ENCODE measurements at regions not wholly inside any gene's neighbourhood (a gene's known extent, or its start where the extent isn't known, plus 50 kb on each side); places are given as distances from the start of the nearest gene placed in this dataset.

DNA sequence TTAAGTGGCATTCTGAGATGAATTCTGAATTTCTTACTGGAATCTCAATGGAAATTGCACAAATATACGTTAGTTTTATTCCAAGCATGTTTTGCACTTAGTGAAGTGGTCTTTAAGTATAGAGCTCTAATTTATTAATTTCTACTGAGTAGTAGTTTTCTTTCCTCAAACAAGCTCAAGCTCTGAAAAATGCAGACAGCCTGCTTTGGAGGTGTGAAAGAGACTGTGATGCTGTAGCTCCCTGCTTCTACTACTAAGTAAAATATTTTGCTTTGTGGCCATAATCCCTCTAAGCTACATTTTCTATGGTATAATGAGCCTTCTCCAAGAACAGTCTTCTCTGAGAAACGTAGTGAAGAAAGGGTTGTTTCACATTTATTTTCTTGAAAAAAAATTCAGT is 243.5 kb upstream of the HS3ST5 start:
- no peaks in the 10 kb centered on the region for H3K27me3 Mint-ChIP-seq
- DNase-seq (no peak), ATAC-seq (no peak)
- no peak overlapping the region for H3K4me3 Mint-ChIP-seq
- H3K36me3 Mint-ChIP-seq (ENCODE audit: low read depth): no peaks in the 10 kb centered on the region
- no peaks in the 10 kb centered on the region for H3K4me1 Mint-ChIP-seq
- H3K27ac Mint-ChIP-seq: no peak overlapping the region
- H3K9me3 Mint-ChIP-seq: peaks cover 7% of the 10 kb centered on the region

DNA sequence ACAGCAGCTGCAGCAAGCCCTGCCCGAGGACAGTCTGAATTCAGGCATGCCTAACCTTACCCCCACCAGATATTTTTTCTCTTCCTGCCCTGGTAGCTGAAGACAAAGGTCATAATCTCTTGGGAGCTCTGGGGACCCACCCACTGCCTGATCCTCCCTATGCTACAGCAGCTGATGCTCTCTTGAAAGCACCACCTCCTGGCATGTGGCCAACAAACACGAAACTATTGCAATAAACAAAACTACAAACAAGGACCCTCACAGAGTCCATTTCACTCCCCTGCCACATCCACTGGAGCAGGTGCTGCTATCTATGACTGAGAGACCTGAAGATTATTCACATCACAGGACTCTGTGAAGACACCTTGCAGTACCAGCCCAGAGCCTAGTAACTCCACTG is 238.5 kb upstream of the HS3ST5 start:
- Mint-ChIP-seq H3K27me3 (no peaks in the 10 kb centered on the region), H3K4me3 (no peak overlapping the region), H3K4me1 (no peaks in the 10 kb centered on the region), H3K27ac (no peak overlapping the region), H3K9me3 (peaks cover 13% of the 10 kb centered on the region), H3K36me3 (ENCODE audit: low read depth) (no peaks in the 10 kb centered on the region)
- no peak for DNase-seq
- ATAC-seq: no peak

DNA sequence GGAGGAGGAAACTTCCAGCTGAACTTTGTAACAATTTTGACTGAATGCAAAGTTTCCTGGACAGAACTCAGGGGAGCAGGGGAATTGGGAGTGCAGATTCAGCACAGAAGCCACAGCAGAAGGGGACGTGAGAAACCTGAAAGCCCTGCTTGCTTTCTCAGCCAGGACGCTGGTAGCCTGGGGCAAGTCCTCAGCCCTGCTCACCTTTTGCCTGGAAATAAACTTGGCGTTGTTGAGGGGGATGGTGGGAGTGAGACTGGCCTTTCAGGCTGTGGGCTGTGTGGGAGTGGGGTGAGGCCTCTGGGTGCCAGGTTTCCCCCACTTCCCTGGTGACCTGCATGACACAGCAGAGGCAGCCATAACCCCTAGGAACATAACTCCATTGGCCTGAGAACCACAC is 238.1 kb upstream of the HS3ST5 start:
- no peaks in the 10 kb centered on the region for H3K4me1 Mint-ChIP-seq
- no peaks in the 10 kb centered on the region for H3K36me3 Mint-ChIP-seq (ENCODE audit: low read depth)
- no peaks in the 10 kb centered on the region for H3K27me3 Mint-ChIP-seq
- H3K9me3 Mint-ChIP-seq: peaks cover 13% of the 10 kb centered on the region
- no peak overlapping the region for H3K27ac Mint-ChIP-seq
- H3K4me3 Mint-ChIP-seq: no peak overlapping the region
- DNase-seq (no peak), ATAC-seq (no peak)

DNA sequence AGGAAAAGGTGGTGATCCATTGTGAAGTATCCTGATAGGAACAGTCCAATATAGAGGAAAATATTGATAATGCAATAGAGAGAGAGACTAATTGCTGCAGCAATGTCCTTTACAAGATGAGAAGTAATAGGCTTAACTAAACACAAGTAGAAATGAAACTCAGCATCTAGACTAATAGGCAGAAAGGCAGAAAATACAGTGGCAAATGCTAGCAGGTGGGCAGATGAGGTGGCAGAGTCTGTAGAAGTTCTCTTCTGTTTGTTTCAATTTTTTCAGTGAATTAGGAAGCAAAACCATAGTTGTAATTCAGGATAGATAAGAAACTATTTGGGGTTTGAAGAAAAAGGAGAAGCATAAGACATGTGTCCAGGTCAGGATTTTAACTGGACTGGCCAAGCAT is 236.7 kb upstream of the HS3ST5 start:
- ATAC-seq (no peak), DNase-seq (no peak)
- peaks cover 13% of the 10 kb centered on the region for H3K9me3 Mint-ChIP-seq
- no peak overlapping the region for H3K4me3 Mint-ChIP-seq
- H3K4me1 Mint-ChIP-seq: no peaks in the 10 kb centered on the region
- H3K27me3 Mint-ChIP-seq: no peaks in the 10 kb centered on the region
- H3K36me3 Mint-ChIP-seq (ENCODE audit: low read depth): no peaks in the 10 kb centered on the region
- H3K27ac Mint-ChIP-seq: no peak overlapping the region

DNA sequence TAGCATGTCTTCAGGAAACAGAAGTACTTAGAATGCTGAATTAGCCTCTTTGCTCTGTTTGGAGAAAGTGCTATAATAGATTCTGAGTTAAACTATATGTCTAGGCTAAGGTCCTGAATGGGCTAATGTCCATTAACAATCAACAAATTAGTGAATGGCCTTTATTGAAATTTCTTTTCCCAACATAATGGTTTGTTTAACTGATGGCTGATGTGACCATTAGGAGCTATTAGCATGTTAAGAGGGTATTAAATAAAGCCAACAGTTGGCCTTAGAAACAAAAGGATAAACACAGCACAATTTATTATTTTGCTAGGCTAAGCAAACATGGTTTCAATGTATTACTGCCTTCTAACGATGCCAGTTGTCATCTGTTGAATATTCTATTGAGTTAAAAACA is 234.3 kb upstream of the HS3ST5 start:
- H3K9me3 Mint-ChIP-seq: peaks cover 16% of the 10 kb centered on the region
- no peak overlapping the region for H3K4me3 Mint-ChIP-seq
- H3K27me3 Mint-ChIP-seq: no peaks in the 10 kb centered on the region
- ATAC-seq: no peak
- no peaks in the 10 kb centered on the region for H3K36me3 Mint-ChIP-seq (ENCODE audit: low read depth)
- H3K27ac Mint-ChIP-seq: no peak overlapping the region
- H3K4me1 Mint-ChIP-seq: no peaks in the 10 kb centered on the region
- no peak for DNase-seq

DNA sequence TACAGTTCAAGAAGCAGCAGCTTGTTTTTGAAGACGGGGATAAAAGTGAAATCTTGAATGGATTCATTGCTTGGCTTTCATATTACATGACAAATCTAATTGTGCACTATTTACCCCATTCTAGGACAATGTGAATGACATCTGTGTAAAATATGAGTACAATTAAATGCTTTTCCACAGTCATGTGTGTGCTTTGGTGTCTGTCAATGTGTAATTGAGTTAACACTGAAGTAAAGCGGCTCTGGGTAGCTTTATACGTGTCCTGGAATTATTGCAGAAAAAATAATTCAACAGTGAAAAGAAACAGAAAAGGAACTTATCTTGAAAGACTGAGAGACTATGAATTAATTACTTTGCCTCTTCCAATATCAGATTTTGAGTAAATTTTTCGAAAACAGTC is 233.5 kb upstream of the HS3ST5 start:
- Mint-ChIP-seq H3K9me3 (peaks cover 9% of the 10 kb centered on the region), H3K4me3 (no peak overlapping the region), H3K27me3 (no peaks in the 10 kb centered on the region), H3K36me3 (ENCODE audit: low read depth) (no peaks in the 10 kb centered on the region), H3K27ac (no peak overlapping the region), H3K4me1 (no peaks in the 10 kb centered on the region)
- ATAC-seq (no peak), DNase-seq (no peak)

DNA sequence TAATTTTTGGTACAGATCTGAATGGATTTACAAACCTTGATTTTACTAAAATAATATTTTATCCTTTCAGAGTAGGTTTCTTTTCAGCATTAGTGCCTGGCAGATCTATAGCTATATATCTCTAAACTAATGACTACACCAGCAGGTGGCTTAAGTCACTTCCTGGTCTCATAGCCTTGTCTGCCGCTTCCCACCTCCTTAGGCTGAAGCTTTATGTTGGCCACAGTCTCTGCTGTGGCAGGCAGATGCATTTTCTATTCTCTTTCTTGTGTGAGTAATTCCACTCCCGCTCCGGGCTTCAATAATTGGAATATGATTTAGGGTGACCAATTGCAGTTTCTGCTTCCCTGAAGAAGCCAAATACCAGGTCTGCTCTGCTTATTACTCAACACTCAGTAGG is 226.8 kb upstream of the HS3ST5 start:
- ATAC-seq: no peak
- Mint-ChIP-seq H3K27ac (no peak overlapping the region), H3K4me1 (no peaks in the 10 kb centered on the region), H3K36me3 (ENCODE audit: low read depth) (no peaks in the 10 kb centered on the region), H3K9me3 (peaks cover 15% of the 10 kb centered on the region), H3K27me3 (no peaks in the 10 kb centered on the region), H3K4me3 (no peak overlapping the region)
- DNase-seq: no peak

DNA sequence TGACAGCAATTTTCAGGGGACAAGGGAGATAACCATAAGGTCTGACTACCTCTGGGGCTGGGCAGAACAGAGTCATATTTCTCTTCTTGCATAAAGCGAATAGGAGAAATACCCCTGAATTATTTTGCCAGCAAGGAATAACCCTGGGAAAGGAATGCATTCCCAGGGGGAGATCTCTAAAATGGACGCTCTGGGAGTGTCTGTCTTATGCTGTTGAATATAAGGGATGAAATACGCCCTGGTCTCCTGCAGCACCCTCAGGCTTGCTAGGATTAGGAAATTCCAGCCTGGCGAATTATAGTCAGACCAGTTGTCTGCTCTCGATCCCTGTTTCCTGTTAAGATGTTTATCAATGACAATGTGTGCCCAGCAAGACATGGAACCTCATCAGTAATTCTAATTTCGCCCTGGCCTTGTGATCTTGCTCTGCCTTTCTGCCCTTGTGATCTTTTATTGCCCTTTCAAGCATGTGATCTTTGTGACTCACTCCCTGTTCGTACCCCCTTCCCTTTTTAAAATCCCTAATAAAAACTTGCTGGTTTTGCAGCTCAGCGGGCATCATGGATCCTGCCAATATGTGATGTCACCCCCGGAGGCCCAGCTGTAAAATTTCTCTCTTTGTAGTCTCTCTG is 221.6 kb upstream of the HS3ST5 start:
- DNase-seq (no peak), ATAC-seq (no peak)
- no peaks in the 10 kb centered on the region for H3K4me1 Mint-ChIP-seq
- peaks cover 16% of the 10 kb centered on the region for H3K9me3 Mint-ChIP-seq
- H3K27me3 Mint-ChIP-seq: no peaks in the 10 kb centered on the region
- H3K4me3 Mint-ChIP-seq: no peak overlapping the region
- H3K27ac Mint-ChIP-seq: no peak overlapping the region
- H3K36me3 Mint-ChIP-seq (ENCODE audit: low read depth): no peaks in the 10 kb centered on the region

DNA sequence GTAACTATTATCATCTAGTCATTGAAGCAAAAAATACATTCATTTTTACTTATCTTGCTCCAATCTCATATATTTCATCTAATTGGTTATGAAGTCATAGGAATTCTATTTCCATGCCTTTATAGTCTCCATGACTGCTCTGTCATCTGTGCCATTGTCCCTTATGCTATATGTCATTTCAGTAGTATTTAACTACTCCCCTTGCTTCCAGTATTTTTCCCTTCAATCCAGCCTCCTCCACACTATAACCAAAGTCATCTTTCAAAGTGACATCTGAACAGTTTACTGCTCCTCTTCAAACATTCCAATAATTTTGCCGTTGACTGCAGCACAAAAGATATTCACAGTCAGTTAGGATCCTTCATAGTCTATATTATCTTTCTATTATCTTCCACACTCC is 216.6 kb upstream of the HS3ST5 start:
- DNase-seq (no peak), ATAC-seq (no peak)
- no peaks in the 10 kb centered on the region for H3K27me3 Mint-ChIP-seq
- H3K9me3 Mint-ChIP-seq: peaks cover 1% of the 10 kb centered on the region
- H3K27ac Mint-ChIP-seq: no peak overlapping the region
- no peaks in the 10 kb centered on the region for H3K4me1 Mint-ChIP-seq
- H3K36me3 Mint-ChIP-seq (ENCODE audit: low read depth): no peaks in the 10 kb centered on the region
- H3K4me3 Mint-ChIP-seq: no peak overlapping the region

DNA sequence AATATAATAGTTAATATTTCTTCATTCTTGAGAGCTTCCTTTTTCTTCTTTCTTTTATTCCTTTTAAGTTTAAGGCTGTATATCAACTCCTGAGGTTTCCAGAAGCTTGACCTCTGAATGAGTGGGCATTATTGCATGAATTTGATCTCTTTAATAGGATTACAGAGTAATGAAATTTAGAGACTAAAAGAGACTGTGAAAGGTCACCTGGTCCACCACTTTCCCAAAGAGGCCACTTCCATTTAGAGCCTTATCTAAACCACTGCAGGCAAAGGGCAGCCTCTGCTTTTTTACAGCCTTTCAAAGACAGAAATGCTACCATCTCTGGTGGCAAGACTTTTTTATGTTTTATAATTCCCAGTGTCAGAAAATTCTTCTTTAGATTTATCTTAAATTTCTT is 215.3 kb upstream of the HS3ST5 start:
- no peak for ATAC-seq
- H3K27ac Mint-ChIP-seq: no peak overlapping the region
- DNase-seq: no peak
- no peaks in the 10 kb centered on the region for H3K36me3 Mint-ChIP-seq (ENCODE audit: low read depth)
- no peaks in the 10 kb centered on the region for H3K27me3 Mint-ChIP-seq
- H3K4me3 Mint-ChIP-seq: no peak overlapping the region
- H3K4me1 Mint-ChIP-seq: no peaks in the 10 kb centered on the region
- H3K9me3 Mint-ChIP-seq: peaks cover 3% of the 10 kb centered on the region

DNA sequence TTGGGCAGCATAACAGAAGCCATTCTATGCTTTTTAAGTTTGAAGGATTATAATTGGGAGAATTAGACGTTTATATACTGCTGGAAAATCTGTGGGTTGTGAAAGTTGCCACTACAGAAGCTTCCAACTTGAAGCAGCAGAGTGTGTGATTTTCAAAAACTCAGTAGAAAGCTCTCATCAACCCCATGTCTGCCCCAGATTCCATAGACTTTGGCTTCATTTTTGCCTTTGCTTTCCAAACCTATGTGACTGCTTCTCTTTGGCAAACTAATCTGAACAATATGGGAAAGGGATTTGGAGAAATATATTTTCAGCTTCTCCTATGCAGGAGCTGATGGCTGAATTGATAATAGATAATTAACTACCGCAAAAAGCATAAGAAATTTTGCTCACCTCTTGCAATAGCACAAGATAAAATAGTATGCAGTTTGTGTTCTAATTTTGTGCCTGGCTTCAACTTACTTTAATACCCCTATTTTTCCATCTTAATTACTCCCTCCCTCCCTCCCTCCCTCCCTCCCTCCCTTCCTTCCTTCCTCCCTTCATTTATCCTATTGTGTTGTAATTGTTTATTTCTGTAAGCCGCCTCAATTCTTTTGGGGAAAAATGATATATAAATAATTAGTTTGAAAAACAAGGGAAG is 214.1 kb upstream of the HS3ST5 start:
- Mint-ChIP-seq H3K9me3 (peaks cover 9% of the 10 kb centered on the region), H3K36me3 (ENCODE audit: low read depth) (no peaks in the 10 kb centered on the region), H3K27me3 (no peaks in the 10 kb centered on the region), H3K4me1 (no peaks in the 10 kb centered on the region), H3K4me3 (no peak overlapping the region), H3K27ac (no peak overlapping the region)
- DNase-seq (no peak), ATAC-seq (no peak)

DNA sequence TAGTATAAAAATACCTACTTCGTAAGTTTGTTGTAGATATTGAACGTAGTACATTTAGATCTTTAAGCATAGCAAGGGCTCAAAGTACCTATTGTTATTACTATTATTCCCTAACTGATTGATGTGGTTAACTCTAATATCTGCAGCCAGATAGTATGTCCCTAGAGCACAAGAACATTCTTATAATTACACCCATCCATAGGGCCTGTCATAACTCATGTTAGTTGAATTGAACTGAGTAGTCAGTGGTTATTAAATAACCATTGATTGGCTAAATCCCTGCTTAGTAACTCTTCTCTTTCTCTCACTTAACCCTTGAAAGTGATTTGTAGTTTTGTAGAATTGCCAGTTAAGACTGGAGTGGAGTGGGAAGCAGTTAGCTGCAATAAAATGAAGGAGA is 207.5 kb upstream of the HS3ST5 start:
- H3K4me1 Mint-ChIP-seq: no peaks in the 10 kb centered on the region
- H3K27me3 Mint-ChIP-seq: no peaks in the 10 kb centered on the region
- no peaks in the 10 kb centered on the region for H3K36me3 Mint-ChIP-seq (ENCODE audit: low read depth)
- no peak for DNase-seq
- H3K27ac Mint-ChIP-seq: no peak overlapping the region
- H3K9me3 Mint-ChIP-seq: peaks cover 13% of the 10 kb centered on the region
- no peak for ATAC-seq
- no peak overlapping the region for H3K4me3 Mint-ChIP-seq

DNA sequence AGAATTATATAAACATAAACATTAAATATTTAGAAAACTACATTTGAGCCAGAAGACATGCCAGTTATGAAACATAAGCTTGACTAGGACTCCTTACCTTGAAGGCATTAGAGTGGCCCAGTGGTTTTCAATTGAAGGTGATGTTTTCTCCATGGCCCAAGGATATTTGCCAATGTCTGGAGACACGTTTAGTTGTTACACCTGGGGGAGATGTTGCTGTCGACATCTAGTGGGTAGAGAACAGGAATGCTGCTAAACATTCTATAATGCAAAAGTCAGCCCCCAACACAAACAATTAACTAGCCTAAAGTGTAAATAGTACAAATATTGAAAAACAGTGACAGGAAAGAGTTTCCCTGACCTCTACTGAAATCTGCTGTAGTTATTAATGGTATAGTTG is 200.9 kb upstream of the HS3ST5 start:
- ATAC-seq: no peak
- Mint-ChIP-seq H3K27ac (no peak overlapping the region), H3K9me3 (peaks cover 8% of the 10 kb centered on the region), H3K4me3 (no peak overlapping the region), H3K36me3 (ENCODE audit: low read depth) (no peaks in the 10 kb centered on the region), H3K4me1 (no peaks in the 10 kb centered on the region), H3K27me3 (no peaks in the 10 kb centered on the region)
- DNase-seq: no peak

DNA sequence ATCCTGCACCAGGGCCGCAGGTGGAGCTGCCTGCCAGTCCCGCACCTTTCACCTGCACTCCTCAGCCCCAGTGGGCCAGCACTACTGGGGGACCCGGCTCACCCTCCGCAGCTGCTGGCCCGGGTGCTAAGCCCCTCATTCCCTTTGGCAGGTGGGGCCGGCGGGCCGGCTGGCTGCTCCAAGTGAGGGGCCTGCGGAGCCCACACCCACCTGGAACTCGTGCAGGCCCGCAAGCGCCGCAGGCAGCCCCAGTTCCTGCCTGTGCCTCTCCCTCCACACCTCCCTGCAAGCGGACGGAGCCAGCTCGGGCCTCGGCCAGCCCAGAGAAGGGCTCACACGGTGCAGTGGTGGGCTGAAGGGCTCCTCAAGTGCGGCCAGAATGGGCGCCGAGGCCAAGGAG is 199.0 kb upstream of the HS3ST5 start:
- Mint-ChIP-seq H3K27ac (no peak overlapping the region), H3K4me3 (no peak overlapping the region), H3K9me3 (peaks cover 5% of the 10 kb centered on the region), H3K36me3 (ENCODE audit: low read depth) (no peaks in the 10 kb centered on the region), H3K4me1 (no peaks in the 10 kb centered on the region), H3K27me3 (no peaks in the 10 kb centered on the region)
- ATAC-seq (no peak), DNase-seq (no peak)

DNA sequence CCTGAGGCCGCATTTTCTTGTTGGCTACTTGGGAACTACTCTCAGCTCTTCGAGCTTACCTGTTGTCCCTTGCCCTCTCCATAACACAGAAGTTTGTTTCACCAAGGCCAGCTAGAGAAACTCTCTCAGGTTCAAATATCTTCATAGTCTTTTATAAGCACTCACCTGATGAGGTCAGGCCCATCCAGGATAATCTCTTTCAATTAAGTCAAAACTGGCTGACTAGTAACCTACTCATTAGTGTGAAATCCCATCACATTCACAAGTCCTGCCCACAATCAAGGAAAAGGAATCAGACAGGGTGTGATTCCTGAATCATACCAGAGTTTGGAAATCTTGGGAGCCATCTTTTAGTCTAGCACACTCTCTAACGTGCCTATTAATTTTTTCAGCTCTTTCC is 195.2 kb upstream of the HS3ST5 start:
- H3K4me1 Mint-ChIP-seq: no peaks in the 10 kb centered on the region
- no peak for ATAC-seq
- H3K27ac Mint-ChIP-seq: no peak overlapping the region
- no peak for DNase-seq
- no peak overlapping the region for H3K4me3 Mint-ChIP-seq
- peaks cover 5% of the 10 kb centered on the region for H3K9me3 Mint-ChIP-seq
- H3K36me3 Mint-ChIP-seq (ENCODE audit: low read depth): no peaks in the 10 kb centered on the region
- H3K27me3 Mint-ChIP-seq: no peaks in the 10 kb centered on the region

DNA sequence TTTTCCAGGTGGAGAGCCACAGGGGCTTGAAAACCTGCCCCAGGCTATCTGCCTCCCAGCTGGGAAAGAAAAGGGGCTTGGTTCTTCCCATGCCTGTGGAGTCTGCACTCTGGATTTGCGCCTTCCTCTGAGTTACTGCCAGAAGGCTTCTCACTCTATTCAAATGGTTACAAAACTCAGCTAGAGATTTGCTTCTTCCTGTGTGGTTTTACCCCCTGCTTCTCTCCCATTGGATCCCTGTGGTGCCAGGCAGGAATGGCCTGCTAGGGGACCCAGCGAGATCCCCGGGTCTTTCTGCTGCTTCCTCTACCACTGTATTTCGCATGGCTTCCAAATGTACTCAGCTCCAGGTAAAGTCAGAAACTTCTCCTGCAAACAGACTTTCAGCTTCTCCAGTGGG is 192.0 kb upstream of the HS3ST5 start:
- no peaks in the 10 kb centered on the region for H3K36me3 Mint-ChIP-seq (ENCODE audit: low read depth)
- H3K9me3 Mint-ChIP-seq: peaks cover 7% of the 10 kb centered on the region
- H3K27me3 Mint-ChIP-seq: no peaks in the 10 kb centered on the region
- no peak overlapping the region for H3K27ac Mint-ChIP-seq
- DNase-seq (no peak), ATAC-seq (no peak)
- H3K4me3 Mint-ChIP-seq: no peak overlapping the region
- no peaks in the 10 kb centered on the region for H3K4me1 Mint-ChIP-seq
